HepG2 (cell line): ENCODE measurements at regions not wholly inside any gene's neighbourhood (a gene's known extent, or its start where the extent isn't known, plus 50 kb on each side); places are given as distances from the start of the nearest gene placed in this dataset.

Source experiments
- ATAC-seq: fragments of 200-7000 bp; cut with Tn5 transposase; 3 replicates; pipeline ENCODE4 v1.9.1; 2020; ENCODE audit warnings: mild to moderate bottlenecking, moderate library complexity
- BruUV-seq: library from RNA; stranded (reverse); fragments of 400-500 nt; replicated peaks from 2 replicates; lab custom pipeline; 2021; lab: Mats Ljungman, UMichigan
- CTCF ChIA-PET: fragments of 300-600 bp; formaldehyde crosslinking; extraction: SDS; loops from one replicate; lab custom pipeline; 2021; ENCODE audit warnings: low total read pairs, inconsistent platforms, low intra/inter-chr PET ratio; lab: Yijun Ruan, JAX
- POLR2A ChIA-PET: fragments of 350-600 bp; sonication (Branson Sonifier 250); formaldehyde crosslinking; loops from one replicate; lab custom pipeline; 2020; ENCODE audit warnings: antibody characterized with exemption, inconsistent platforms; lab: Yijun Ruan, JAX
- DNase-seq: peaks from one replicate; pipeline ENCODE4 v3.0.0-alpha.2; 2015; ENCODE audit warnings: low spot score
- FAIRE-seq: peaks from 3 replicates; lab custom pipeline; 2011; peaks lifted over from hg19 to GRCh38; lab: Jason Lieb, UNC
- H2AFZ ChIP-seq: one replicate; pipeline ENCODE4 v1.6.1; 2011; ENCODE audit warnings: low read length, inconsistent platforms
- H3K27ac ChIP-seq: fragments of 300-600 bp; 3 replicates; pipeline ENCODE4 v1.8.0; 2011; ENCODE audit warnings: mixed run types, mild to moderate bottlenecking, mixed read lengths, low read length, inconsistent platforms; ENCODE audit not compliant: insufficient read depth; ENCODE audit errors: extremely low read length
- H3K27me3 ChIP-seq, 2 experiments: fragments of 200-600 bp in 1 of 2; 2 replicates in 1 of 2; 3 replicates in 1 of 2; pipeline versions ENCODE4 v1.6.0 to v1.8.0; 2011; ENCODE audit warnings: low read length in 2 of 2, mild to moderate bottlenecking in 2 of 2, moderate library complexity in 2 of 2, inconsistent platforms in 1 of 2; ENCODE audit not compliant: insufficient read depth in 2 of 2, control insufficient read depth in 1 of 2
- H3K36me3 ChIP-seq, 2 experiments: fragments of 200-600 bp in 1 of 2; replicated peaks in 1 of 2; 2 replicates in 1 of 2; 3 replicates in 1 of 2; pipeline versions ENCODE4 v1.5.1 to v1.8.0; 2011; ENCODE audit warnings: low read length in 2 of 2, inconsistent platforms in 1 of 2; ENCODE audit not compliant: insufficient read depth in 2 of 2, control insufficient read depth in 1 of 2
- H3K4me1 ChIP-seq: 2 replicates; pipeline ENCODE4 v1.5.1; 2012; ENCODE audit warnings: low read length, inconsistent platforms; ENCODE audit not compliant: insufficient read depth
- H3K4me2 ChIP-seq: 2 replicates; pipeline ENCODE4 v1.6.0; 2011; ENCODE audit warnings: low read depth, low read length, inconsistent platforms
- H3K4me3 ChIP-seq, 3 experiments: fragments of 200-600 bp in 1 of 3; sonication (generic), shearing (Covaris generic) in 1 of 3; replicated peaks in 1 of 3; 2 replicates each; pipeline ENCODE4 v1.5.1; 2011 to 2016; ENCODE audit warnings: low read length in 3 of 3, inconsistent platforms in 2 of 3, low read depth in 2 of 3, mild to moderate bottlenecking in 2 of 3, control low read depth in 1 of 3, mixed read lengths in 1 of 3; ENCODE audit not compliant: insufficient read depth in 1 of 3
- H3K79me2 ChIP-seq: one replicate; pipeline ENCODE4 v1.6.1; 2011; ENCODE audit warnings: low read length, inconsistent platforms; ENCODE audit not compliant: insufficient read depth
- H3K9ac ChIP-seq: 2 replicates; pipeline ENCODE4 v1.6.0; 2011; ENCODE audit warnings: mild to moderate bottlenecking, low read depth, low read length, inconsistent platforms; ENCODE audit not compliant: insufficient read depth
- H3K9me3 ChIP-seq: 2 replicates; pipeline ENCODE4 v1.5.1; 2012; ENCODE audit warnings: mild to moderate bottlenecking, low read length
- H4K20me1 ChIP-seq: 2 replicates; pipeline ENCODE4 v1.6.0; 2011; ENCODE audit warnings: inconsistent platforms, mild to moderate bottlenecking, low read length, moderate library complexity; ENCODE audit not compliant: insufficient read depth
- CAMTA2 ChIP-seq: sonication (generic); formaldehyde crosslinking; IDR thresholded peaks from 2 replicates; pipeline ENCODE4 v1.4.0; 2020; ENCODE audit warnings: mild to moderate bottlenecking, missing genetic modification reagents, borderline replicate concordance
- CHD2 ChIP-seq: IDR thresholded peaks from 2 replicates; pipeline ENCODE4 v1.6.1; 2011; ENCODE audit warnings: low read depth, low read length, improper control_type of control experiment
- FOSL1 ChIP-seq: sonication (generic); formaldehyde crosslinking; IDR thresholded peaks from 2 replicates; pipeline ENCODE4 v1.9.0; 2021; ENCODE audit warnings: missing genetic modification reagents, borderline replicate concordance
- MIER2 ChIP-seq: IDR thresholded peaks from 2 replicates; pipeline ENCODE4 v1.6.1; 2016; ENCODE audit warnings: missing biosample characterization, missing genetic modification reagents
- SCMH1 ChIP-seq: sonication (generic); formaldehyde crosslinking; IDR thresholded peaks from 2 replicates; pipeline ENCODE4 v1.9.0; 2021; ENCODE audit warnings: missing genetic modification reagents, mild to moderate bottlenecking, borderline replicate concordance
- ZBTB25 ChIP-seq: IDR thresholded peaks from 2 replicates; pipeline ENCODE4 v1.6.1; 2018; ENCODE audit warnings: missing genetic modification reagents
- ZBTB4 ChIP-seq: sonication (generic); formaldehyde crosslinking; IDR thresholded peaks from 2 replicates; pipeline ENCODE4 v1.4.0; 2020; ENCODE audit warnings: missing genetic modification reagents, mild to moderate bottlenecking, borderline replicate concordance
- ZNF143 ChIP-seq: sonication (generic); formaldehyde crosslinking; IDR thresholded peaks from 2 replicates; pipeline ENCODE4 v1.4.0; 2020; ENCODE audit warnings: missing genetic modification reagents
- ZNF710 ChIP-seq: sonication (generic); formaldehyde crosslinking; IDR thresholded peaks from 2 replicates; pipeline ENCODE4 v1.5.0; 2020; ENCODE audit warnings: mild to moderate bottlenecking, missing genetic modification reagents, borderline replicate concordance
- WGBS: methylation state at CpG from one replicate; pipeline ENCODE4 v1.1.6; 2017; ENCODE audit warnings: low lambda C conversion rate; 5-methylcytosine and 5-hydroxymethylcytosine counted together
- in situ Hi-C: cut with HindIII; loops from 2 replicates; pipeline ENCODE4 v1.10.0; 2017; ENCODE audit warnings: low pct_unique_long_range_greater_than_20kb; ENCODE audit not compliant: extremely low pct_ligation_motif_present
- intact Hi-C: fragments of 100-400 bp; cut with micrococcal nuclease; formaldehyde crosslinking; loops from one replicate; pipeline ENCODE4 v1.10.0; 2022; ENCODE audit not compliant: unreplicated experiment

- BruUV-seq: no TSS peak
- ATAC-seq (no peak), DNase-seq (no peak), FAIRE-seq (no peak)
- Histone ChIP-seq H3K4me1 (no peaks in the 10 kb centered on the region), H3K9me3 (no peaks in the 10 kb centered on the region), H4K20me1 (no peaks in the 10 kb centered on the region), H3K27ac (no peak overlapping the region), H3K4me3 (no peak overlapping the region), H3K9ac (no peak overlapping the region), H3K36me3 (no peaks in the 10 kb centered on the region), H2AFZ (no peak overlapping the region), H3K27me3 (no peaks in the 10 kb centered on the region), H3K4me2 (no peak overlapping the region), H3K79me2 (no peaks in the 10 kb centered on the region)
- TF ChIP-seq CHD2 (no peak), CAMTA2 (CRISPR knock-in tag) (no peak), SCMH1 (CRISPR knock-in tag) (no peak), MIER2 (CRISPR knock-in tag) (no peak)
- WGBS: 4% methylated on average over 6 of the region's 6 CpGs
- ChIA-PET POLR2A (no interaction called here), CTCF (no interaction called here)
- intact Hi-C loops (no loop called here), in situ Hi-C loops (no loop called here)
Observed at GRCh38 chr15:48020166-48020565, 100.6 kb upstream of the SLC24A5 start.

GRCh38 chr15:48021336-48022086 is 99.3 kb upstream of the SLC24A5 start:
- H3K36me3 ChIP-seq: no peaks in the 10 kb centered on the region
- H4K20me1 ChIP-seq: no peaks in the 10 kb centered on the region
- POLR2A ChIA-PET: no interaction called here
- FAIRE-seq: no peak
- in situ Hi-C loops (no loop called here), intact Hi-C loops (no loop called here)
- H3K27me3 ChIP-seq: no peaks in the 10 kb centered on the region
- BruUV-seq: no TSS peak
- H3K4me2 ChIP-seq: no peak overlapping the region
- no peak for DNase-seq
- H3K79me2 ChIP-seq: no peaks in the 10 kb centered on the region
- no peak overlapping the region for H3K9ac ChIP-seq
- 9% methylated on average over 6 of the region's 6 CpGs for WGBS
- H2AFZ ChIP-seq: no peak overlapping the region
- no peaks in the 10 kb centered on the region for H3K4me1 ChIP-seq
- no peak overlapping the region for H3K27ac ChIP-seq
- no peaks in the 10 kb centered on the region for H3K9me3 ChIP-seq
- no peak overlapping the region for H3K4me3 ChIP-seq
- CTCF ChIA-PET: no interaction called here
- ATAC-seq: no peak
- TF ChIP-seq ZNF710 (CRISPR knock-in tag) (no peak), ZBTB25 (CRISPR knock-in tag) (no peak), FOSL1 (CRISPR knock-in tag) (no peak), ZBTB4 (CRISPR knock-in tag) (no peak), ZNF143 (no peak)
